ENCODE measurements at regions not wholly inside any gene's neighbourhood (a gene's known extent, or its start where the extent isn't known, plus 50 kb on each side); places are given as distances from the start of the nearest gene placed in this dataset.

- TF ChIP-seq CTCF (IDR thresholded peaks at IDR 0.05 in 8 of 11, conservative IDR thresholded peaks at IDR 0.05 in 3 of 11) (no peak), POLR2A (IDR thresholded peaks at IDR 0.05) (no peak), POLR2AphosphoS5 (IDR thresholded peaks at IDR 0.05) (no peak)
Observed at GRCh38 chr4:188596021-188596420, 456.8 kb downstream of the TRIML1 start.

All from spleen (tissue), 7 donors.